Keratinocyte (primary cell): ENCODE measurements at regions not wholly inside any gene's neighbourhood (a gene's known extent, or its start where the extent isn't known, plus 50 kb on each side); places are given as distances from the start of the nearest gene placed in this dataset.

Source experiments
- DNase-seq: peaks from one replicate; pipeline ENCODE4 v3.0.0-alpha.2; 2011; ENCODE audit warnings: low read depth, missing footprints, low spot score
- FAIRE-seq: peaks from 2 replicates; lab custom pipeline; 2011; peaks lifted over from hg19 to GRCh38; lab: Jason Lieb, UNC
- H2AFZ ChIP-seq: 2 replicates; pipeline ENCODE4 v1.6.0; 2012; ENCODE audit warnings: low read length, control low read depth, inconsistent platforms; ENCODE audit not compliant: control insufficient read depth
- H3K27ac ChIP-seq: 2 replicates; pipeline ENCODE4 v1.5.1; 2011; ENCODE audit warnings: low read length; ENCODE audit not compliant: control insufficient read depth, insufficient read depth
- H3K27me3 ChIP-seq: 3 replicates; pipeline ENCODE4 v1.6.0; 2011; ENCODE audit warnings: low read length; ENCODE audit not compliant: control insufficient read depth, insufficient read depth; ENCODE audit errors: extremely low read depth
- H3K36me3 ChIP-seq, 2 experiments: 2 replicates in 1 of 2; 3 replicates in 1 of 2; pipeline ENCODE4 v1.5.1; 2011; ENCODE audit warnings: low read length in 2 of 2, mild to moderate bottlenecking in 1 of 2; ENCODE audit not compliant: control insufficient read depth in 2 of 2, insufficient read depth in 2 of 2; ENCODE audit errors: extremely low read depth in 1 of 2
- H3K4me1 ChIP-seq: 3 replicates; pipeline ENCODE4 v1.5.1; 2011; ENCODE audit warnings: low read length; ENCODE audit not compliant: control insufficient read depth, insufficient read depth; ENCODE audit errors: extremely low read depth
- H3K4me2 ChIP-seq: 3 replicates; pipeline ENCODE4 v1.6.0; 2011; ENCODE audit warnings: low read depth, low read length; ENCODE audit not compliant: control insufficient read depth, insufficient read depth; ENCODE audit errors: extremely low read depth
- H3K4me3 ChIP-seq, 3 experiments: fragments of 200-600 bp in 1 of 3; sonication (generic) in 1 of 3; 2 replicates in 2 of 3; 3 replicates in 1 of 3; pipeline ENCODE4 v1.5.1; 2011 to 2016; ENCODE audit warnings: low read length in 3 of 3, mild to moderate bottlenecking in 3 of 3, control low read depth in 2 of 3, inconsistent platforms in 1 of 3, low read depth in 1 of 3, mixed read lengths in 1 of 3, mixed run types in 1 of 3, moderate library complexity in 1 of 3; ENCODE audit not compliant: control insufficient read depth in 2 of 3, insufficient read depth in 2 of 3; ENCODE audit errors: extremely low read depth in 1 of 3
- H3K79me2 ChIP-seq: 2 replicates; pipeline ENCODE4 v1.6.0; 2012; ENCODE audit warnings: low read length; ENCODE audit not compliant: control insufficient read depth, insufficient read depth
- H3K9ac ChIP-seq: 3 replicates; pipeline ENCODE4 v1.6.0; 2011; ENCODE audit warnings: low read length; ENCODE audit not compliant: control insufficient read depth, insufficient read depth; ENCODE audit errors: extremely low read depth
- H3K9me1 ChIP-seq: 3 replicates; pipeline ENCODE4 v1.6.0; 2011; ENCODE audit warnings: low read length; ENCODE audit not compliant: control insufficient read depth, insufficient read depth; ENCODE audit errors: extremely low read depth
- H3K9me3 ChIP-seq: 2 replicates; pipeline ENCODE4 v1.5.1; 2012; ENCODE audit warnings: low read depth, low read length; ENCODE audit not compliant: control insufficient read depth
- H4K20me1 ChIP-seq: 3 replicates; pipeline ENCODE4 v1.6.0; 2011; ENCODE audit warnings: low read length; ENCODE audit not compliant: control insufficient read depth, insufficient read depth; ENCODE audit errors: extremely low read depth
- EZH2 ChIP-seq: IDR thresholded peaks from one replicate; pipeline ENCODE4 v1.6.1; 2012; ENCODE audit warnings: inconsistent platforms, mild to moderate bottlenecking, low read length, moderate library complexity
- dilution Hi-C: fragments of 300-500 bp; cut with MboI; formaldehyde crosslinking; loops from one replicate; pipeline ENCODE4 v1.7.0; 2020; ENCODE audit warnings: low sequenced_read_pairs; ENCODE audit not compliant: extremely low pct_ligation_motif_present
- TF ChIP-seq, protein P1 (sequence below), 3 experiments: IDR thresholded peaks in 1 of 3; conservative IDR thresholded peaks in 1 of 3; optimal IDR thresholded peaks in 1 of 3; 2 replicates in 2 of 3; 3 replicates in 1 of 3; pipeline versions ENCODE3 to v1.5.1; 2011; ENCODE audit warnings: low read length in 3 of 3, mild to moderate bottlenecking in 3 of 3, moderate library complexity in 2 of 3, control low read depth in 1 of 3, inconsistent platforms in 1 of 3; ENCODE audit not compliant: insufficient read depth in 2 of 3; ENCODE audit errors: extremely low read depth in 1 of 3

DNA sequence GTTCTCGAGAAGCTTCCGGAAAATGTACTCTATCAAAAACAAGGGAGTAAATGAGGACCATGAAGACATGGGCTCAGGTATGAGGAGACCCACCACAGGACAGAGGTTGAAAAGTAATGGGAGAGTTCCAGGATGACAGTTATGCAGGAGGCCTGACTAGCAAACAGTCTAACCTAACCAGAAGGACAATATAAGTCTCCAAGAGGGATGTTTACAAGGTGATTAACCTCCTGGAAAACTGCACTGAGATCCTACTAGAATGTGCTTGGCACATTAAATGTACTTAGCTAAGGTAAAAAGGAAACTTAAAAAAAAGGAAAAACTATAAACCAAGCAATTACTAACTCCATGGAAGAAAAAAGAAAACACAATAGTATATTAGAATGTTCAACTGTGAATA, 258.3 kb downstream of the KLF5 start:
- dilution Hi-C loops: no loop called here
- FAIRE-seq (no peak), DNase-seq (no peak)
- Histone ChIP-seq H3K36me3 (no peaks in the 10 kb centered on the region), H4K20me1 (no peaks in the 10 kb centered on the region), H2AFZ (peak overlapping the region; percentile 16), H3K4me1 (no peaks in the 10 kb centered on the region), H3K4me2 (no peak overlapping the region), H3K9ac (no peak overlapping the region), H3K9me1 (no peaks in the 10 kb centered on the region), H3K4me3 (no peak overlapping the region), H3K9me3 (no peaks in the 10 kb centered on the region), H3K27ac (no peak overlapping the region), H3K27me3 (no peaks in the 10 kb centered on the region), H3K79me2 (no peaks in the 10 kb centered on the region)
- no peak for TF ChIP-seq EZH2

DNA sequence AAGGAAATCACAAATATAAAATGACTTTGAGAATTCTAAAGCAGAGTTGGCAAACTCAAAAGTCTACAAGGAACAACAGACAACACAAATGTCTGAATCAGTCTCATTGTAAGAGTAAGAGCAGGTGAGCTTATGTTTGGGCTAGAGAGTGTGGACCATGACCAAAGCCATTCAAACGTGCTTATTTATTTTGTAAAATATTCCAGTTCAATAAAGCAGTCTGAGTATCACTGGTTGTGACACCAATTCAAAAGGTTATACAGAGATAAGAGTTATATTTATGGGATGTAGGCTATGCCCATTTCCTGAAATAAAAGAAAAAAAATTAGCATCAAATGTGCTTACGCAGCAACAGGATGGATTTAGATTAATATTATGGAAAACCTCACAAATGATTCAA, 251.6 kb downstream of the KLF5 start:
- TF ChIP-seq EZH2: no peak
- TF ChIP-seq, protein P1, sequence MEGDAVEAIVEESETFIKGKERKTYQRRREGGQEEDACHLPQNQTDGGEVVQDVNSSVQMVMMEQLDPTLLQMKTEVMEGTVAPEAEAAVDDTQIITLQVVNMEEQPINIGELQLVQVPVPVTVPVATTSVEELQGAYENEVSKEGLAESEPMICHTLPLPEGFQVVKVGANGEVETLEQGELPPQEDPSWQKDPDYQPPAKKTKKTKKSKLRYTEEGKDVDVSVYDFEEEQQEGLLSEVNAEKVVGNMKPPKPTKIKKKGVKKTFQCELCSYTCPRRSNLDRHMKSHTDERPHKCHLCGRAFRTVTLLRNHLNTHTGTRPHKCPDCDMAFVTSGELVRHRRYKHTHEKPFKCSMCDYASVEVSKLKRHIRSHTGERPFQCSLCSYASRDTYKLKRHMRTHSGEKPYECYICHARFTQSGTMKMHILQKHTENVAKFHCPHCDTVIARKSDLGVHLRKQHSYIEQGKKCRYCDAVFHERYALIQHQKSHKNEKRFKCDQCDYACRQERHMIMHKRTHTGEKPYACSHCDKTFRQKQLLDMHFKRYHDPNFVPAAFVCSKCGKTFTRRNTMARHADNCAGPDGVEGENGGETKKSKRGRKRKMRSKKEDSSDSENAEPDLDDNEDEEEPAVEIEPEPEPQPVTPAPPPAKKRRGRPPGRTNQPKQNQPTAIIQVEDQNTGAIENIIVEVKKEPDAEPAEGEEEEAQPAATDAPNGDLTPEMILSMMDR (optimal IDR thresholded peaks at IDR 0.05 in 1 of 3, IDR thresholded peaks at IDR 0.05 in 1 of 3, conservative IDR thresholded peaks at IDR 0.05 in 1 of 3; ENCODE audit: extremely low read depth in 1 of 3, insufficient read depth in 2 of 3, low read length in 3 of 3): no peak

GRCh38 chr13:73307481-73307880, 248.7 kb downstream of the KLF5 start:
- dilution Hi-C loops: no loop called here

More for the DNA sequence above, 251.6 kb downstream of the KLF5 start:
- Histone ChIP-seq H2AFZ (no peak overlapping the region), H3K4me3 (no peak overlapping the region), H3K4me2 (no peak overlapping the region), H3K79me2 (no peaks in the 10 kb centered on the region), H3K36me3 (no peaks in the 10 kb centered on the region), H3K9me3 (no peaks in the 10 kb centered on the region), H3K4me1 (no peaks in the 10 kb centered on the region), H3K9ac (no peak overlapping the region), H3K27ac (no peak overlapping the region), H3K9me1 (no peaks in the 10 kb centered on the region), H4K20me1 (no peaks in the 10 kb centered on the region), H3K27me3 (no peaks in the 10 kb centered on the region)
- dilution Hi-C loops: no loop called here
- DNase-seq: no peak
- no peak for FAIRE-seq

More at GRCh38 chr13:73307481-73307880, 248.7 kb downstream of the KLF5 start:
- DNase-seq (no peak), FAIRE-seq (no peak)
- Histone ChIP-seq H3K4me1 (peaks cover 14% of the 10 kb centered on the region), H3K4me3 (no peak overlapping the region), H2AFZ (no peak overlapping the region), H3K27ac (no peak overlapping the region), H3K9me3 (no peaks in the 10 kb centered on the region), H4K20me1 (no peaks in the 10 kb centered on the region), H3K4me2 (no peak overlapping the region), H3K27me3 (no peaks in the 10 kb centered on the region), H3K9ac (no peak overlapping the region), H3K36me3 (no peaks in the 10 kb centered on the region), H3K79me2 (no peaks in the 10 kb centered on the region), H3K9me1 (no peaks in the 10 kb centered on the region)
- no peak for TF ChIP-seq EZH2
- TF ChIP-seq, protein P1 (optimal IDR thresholded peaks at IDR 0.05 in 1 of 3, IDR thresholded peaks at IDR 0.05 in 1 of 3, conservative IDR thresholded peaks at IDR 0.05 in 1 of 3; ENCODE audit: extremely low read depth in 1 of 3, insufficient read depth in 2 of 3, low read length in 3 of 3): no peak
